ENCODE measurements at regions not wholly inside any gene's neighbourhood (a gene's known extent, or its start where the extent isn't known, plus 50 kb on each side); places are given as distances from the start of the nearest gene placed in this dataset.

GRCh38 chr1:238101923-238102322 lies 211.2 kb upstream of the ZP4 start:
- Histone ChIP-seq H3K36me3 (ENCODE audit: insufficient read depth, low read length) (no peaks in the 10 kb centered on the region), H2AFZ (ENCODE audit: low read depth, low read length) (no peak overlapping the region), H3K79me2 (ENCODE audit: insufficient read depth, low read length) (no peaks in the 10 kb centered on the region), H3K4me2 (ENCODE audit: low read length) (no peak overlapping the region), H3K4me1 (ENCODE audit: insufficient read depth, low read length) (no peaks in the 10 kb centered on the region), H3K27me3 (ENCODE audit: insufficient read depth, low read length) (no peaks in the 10 kb centered on the region), H3K27ac (ENCODE audit: low read depth, low read length) (no peak overlapping the region), H3K4me3 (ENCODE audit: insufficient read depth, low read depth, low read length) (no peak overlapping the region), H3K9me3 (ENCODE audit: insufficient read depth, low read depth, low read length) (no peaks in the 10 kb centered on the region), H3K9ac (ENCODE audit: low read length) (no peak overlapping the region), H4K20me1 (ENCODE audit: insufficient read depth, low read length) (no peaks in the 10 kb centered on the region)
- no peaks in the 10 kb centered on the region for H3K27me3 Mint-ChIP-seq (ENCODE audit: low read depth, unreplicated experiment)
- FAIRE-seq (no peak), DNase-seq (ENCODE audit: low read depth) (no peak)
- no peaks in the 10 kb centered on the region for H3K36me3 Mint-ChIP-seq (ENCODE audit: low read depth, unreplicated experiment)
- no peak overlapping the region for H3K4me3 Mint-ChIP-seq (ENCODE audit: unreplicated experiment)
- no peak overlapping the region for H3K27ac Mint-ChIP-seq (ENCODE audit: unreplicated experiment)
- TF ChIP-seq EZH2 (IDR thresholded peaks at IDR 0.05; ENCODE audit: insufficient read depth, low read length): no peak
- no peaks in the 10 kb centered on the region for H3K4me1 Mint-ChIP-seq (ENCODE audit: low read depth, unreplicated experiment)
- peaks cover 4% of the 10 kb centered on the region for H3K9me3 Mint-ChIP-seq (ENCODE audit: unreplicated experiment)

- no peaks in the 10 kb centered on the region for H3K4me1 Mint-ChIP-seq (ENCODE audit: low read depth, unreplicated experiment)
- H3K9me3 ChIP-seq (ENCODE audit: insufficient read depth, low read depth, low read length): no peaks in the 10 kb centered on the region
- FAIRE-seq (no peak), DNase-seq (ENCODE audit: low read depth) (no peak)
- H3K36me3 ChIP-seq (ENCODE audit: insufficient read depth, low read length): no peaks in the 10 kb centered on the region
- H3K4me1 ChIP-seq (ENCODE audit: insufficient read depth, low read length): no peaks in the 10 kb centered on the region
- H4K20me1 ChIP-seq (ENCODE audit: insufficient read depth, low read length): no peaks in the 10 kb centered on the region
- no peaks in the 10 kb centered on the region for H3K27me3 ChIP-seq (ENCODE audit: insufficient read depth, low read length)
- no peak overlapping the region for H3K27ac Mint-ChIP-seq (ENCODE audit: unreplicated experiment)
- TF ChIP-seq CTCF (IDR thresholded peaks at IDR 0.05; ENCODE audit: insufficient read depth, low read depth, low read length) (no peak), EZH2 (IDR thresholded peaks at IDR 0.05; ENCODE audit: insufficient read depth, low read length) (no peak)
- H2AFZ ChIP-seq (ENCODE audit: low read depth, low read length): no peak overlapping the region
- H3K9me3 Mint-ChIP-seq (ENCODE audit: unreplicated experiment): peaks cover 4% of the 10 kb centered on the region
- no peak overlapping the region for H3K9ac ChIP-seq (ENCODE audit: low read length)
- no peaks in the 10 kb centered on the region for H3K79me2 ChIP-seq (ENCODE audit: insufficient read depth, low read length)
- no peak overlapping the region for H3K4me2 ChIP-seq (ENCODE audit: low read length)
- no peaks in the 10 kb centered on the region for H3K27me3 Mint-ChIP-seq (ENCODE audit: low read depth, unreplicated experiment)
- H3K27ac ChIP-seq (ENCODE audit: low read depth, low read length): no peak overlapping the region
- H3K4me3 ChIP-seq (ENCODE audit: insufficient read depth, low read depth, low read length): no peak overlapping the region
- no peak overlapping the region for H3K4me3 Mint-ChIP-seq (ENCODE audit: unreplicated experiment)
- no peaks in the 10 kb centered on the region for H3K36me3 Mint-ChIP-seq (ENCODE audit: low read depth, unreplicated experiment)
These were observed 209.1 kb upstream of the ZP4 start for GRCh38 chr1:238099871-238100270.

DNA sequence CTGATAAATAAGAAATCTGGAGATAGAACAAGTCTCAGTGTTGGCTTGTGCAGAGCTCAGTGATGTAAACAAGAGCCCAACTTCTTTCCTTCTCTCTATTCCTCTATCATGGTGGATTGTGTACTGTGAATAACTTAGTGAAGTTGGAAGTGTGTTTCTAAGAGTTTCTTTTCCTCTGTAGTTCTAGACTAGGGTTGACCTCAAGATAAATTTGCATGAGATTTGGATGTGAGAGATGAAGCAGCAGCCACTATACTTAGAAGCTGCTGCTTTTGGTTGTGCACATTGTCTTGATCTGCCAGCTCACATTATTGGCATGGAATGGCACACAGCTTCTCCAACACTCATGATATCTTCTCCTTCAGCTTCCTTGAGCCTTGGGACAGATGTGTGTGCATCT lies 198.9 kb upstream of the ZP4 start:
- H3K4me1 ChIP-seq (ENCODE audit: insufficient read depth, low read length): no peaks in the 10 kb centered on the region
- H3K9ac ChIP-seq (ENCODE audit: low read length): no peak overlapping the region
- no peak overlapping the region for H3K4me2 ChIP-seq (ENCODE audit: low read length)
- Mint-ChIP-seq H3K4me1 (ENCODE audit: low read depth, unreplicated experiment) (no peaks in the 10 kb centered on the region), H3K27ac (ENCODE audit: unreplicated experiment) (no peak overlapping the region), H3K36me3 (ENCODE audit: low read depth, unreplicated experiment) (no peaks in the 10 kb centered on the region), H3K4me3 (ENCODE audit: unreplicated experiment) (no peak overlapping the region), H3K27me3 (ENCODE audit: low read depth, unreplicated experiment) (no peaks in the 10 kb centered on the region), H3K9me3 (ENCODE audit: unreplicated experiment) (peaks cover 2% of the 10 kb centered on the region)
- H3K27me3 ChIP-seq (ENCODE audit: insufficient read depth, low read length): no peaks in the 10 kb centered on the region
- H2AFZ ChIP-seq (ENCODE audit: low read depth, low read length): no peak overlapping the region
- no peaks in the 10 kb centered on the region for H3K9me3 ChIP-seq (ENCODE audit: insufficient read depth, low read depth, low read length)
- FAIRE-seq: no peak
- no peak for DNase-seq (ENCODE audit: low read depth)
- no peak overlapping the region for H3K4me3 ChIP-seq (ENCODE audit: insufficient read depth, low read depth, low read length)
- no peaks in the 10 kb centered on the region for H3K36me3 ChIP-seq (ENCODE audit: insufficient read depth, low read length)
- TF ChIP-seq CTCF (IDR thresholded peaks at IDR 0.05; ENCODE audit: insufficient read depth, low read depth, low read length): no peak
- TF ChIP-seq EZH2 (IDR thresholded peaks at IDR 0.05; ENCODE audit: insufficient read depth, low read length): no peak
- no peaks in the 10 kb centered on the region for H3K79me2 ChIP-seq (ENCODE audit: insufficient read depth, low read length)
- H4K20me1 ChIP-seq (ENCODE audit: insufficient read depth, low read length): no peaks in the 10 kb centered on the region
- H3K27ac ChIP-seq (ENCODE audit: low read depth, low read length): no peak overlapping the region

Data from astrocyte (in vitro differentiated cells and primary cell).